NB4 (cell line): ENCODE measurements at regions not wholly inside any gene's neighbourhood (a gene's known extent, or its start where the extent isn't known, plus 50 kb on each side); places are given as distances from the start of the nearest gene placed in this dataset.

Experiments used
- MYC ChIP-seq: IDR thresholded peaks from 2 replicates; pipeline ENCODE4 v1.6.1; 2011; ENCODE audit warnings: low read depth, low read length
- POLR2A ChIP-seq: IDR thresholded peaks from 2 replicates; pipeline ENCODE4 v1.6.1; 2011; ENCODE audit warnings: mild to moderate bottlenecking; ENCODE audit not compliant: insufficient read length; ENCODE audit errors: extremely low read depth
- TF ChIP-seq, protein P1 (sequence below): IDR thresholded peaks from one replicate; pipeline ENCODE4 v1.5.1; 2012; ENCODE audit warnings: low read depth, low read length
- TF ChIP-seq, protein P2 (sequence below): IDR thresholded peaks from 2 replicates; pipeline ENCODE4 v1.6.1; 2011; ENCODE audit warnings: low read depth, low read length

DNA sequence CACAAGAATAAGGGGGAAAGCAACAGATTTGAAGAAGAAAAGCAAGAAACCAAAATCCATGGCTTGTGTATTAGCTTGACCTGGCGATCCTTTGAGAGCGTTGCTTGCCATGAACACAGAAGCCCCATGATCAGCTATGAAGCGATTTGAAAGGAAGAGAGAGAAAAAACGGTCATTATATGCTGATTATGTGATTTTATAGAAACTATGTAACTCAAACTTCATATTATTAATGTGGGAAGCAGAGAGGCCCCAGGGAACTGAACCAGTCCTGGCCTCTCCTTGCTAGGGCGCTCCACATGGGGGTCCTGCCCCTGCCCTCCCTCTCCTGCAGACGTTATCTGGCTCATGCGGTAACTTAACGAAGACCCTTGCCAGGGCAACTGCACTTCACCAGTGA, 306.1 kb upstream of the ADARB2 start:
- TF ChIP-seq, protein P1, sequence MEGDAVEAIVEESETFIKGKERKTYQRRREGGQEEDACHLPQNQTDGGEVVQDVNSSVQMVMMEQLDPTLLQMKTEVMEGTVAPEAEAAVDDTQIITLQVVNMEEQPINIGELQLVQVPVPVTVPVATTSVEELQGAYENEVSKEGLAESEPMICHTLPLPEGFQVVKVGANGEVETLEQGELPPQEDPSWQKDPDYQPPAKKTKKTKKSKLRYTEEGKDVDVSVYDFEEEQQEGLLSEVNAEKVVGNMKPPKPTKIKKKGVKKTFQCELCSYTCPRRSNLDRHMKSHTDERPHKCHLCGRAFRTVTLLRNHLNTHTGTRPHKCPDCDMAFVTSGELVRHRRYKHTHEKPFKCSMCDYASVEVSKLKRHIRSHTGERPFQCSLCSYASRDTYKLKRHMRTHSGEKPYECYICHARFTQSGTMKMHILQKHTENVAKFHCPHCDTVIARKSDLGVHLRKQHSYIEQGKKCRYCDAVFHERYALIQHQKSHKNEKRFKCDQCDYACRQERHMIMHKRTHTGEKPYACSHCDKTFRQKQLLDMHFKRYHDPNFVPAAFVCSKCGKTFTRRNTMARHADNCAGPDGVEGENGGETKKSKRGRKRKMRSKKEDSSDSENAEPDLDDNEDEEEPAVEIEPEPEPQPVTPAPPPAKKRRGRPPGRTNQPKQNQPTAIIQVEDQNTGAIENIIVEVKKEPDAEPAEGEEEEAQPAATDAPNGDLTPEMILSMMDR, result no peak
- TF ChIP-seq POLR2A, result no peak
- no peak for TF ChIP-seq MYC
- TF ChIP-seq, protein P2, sequence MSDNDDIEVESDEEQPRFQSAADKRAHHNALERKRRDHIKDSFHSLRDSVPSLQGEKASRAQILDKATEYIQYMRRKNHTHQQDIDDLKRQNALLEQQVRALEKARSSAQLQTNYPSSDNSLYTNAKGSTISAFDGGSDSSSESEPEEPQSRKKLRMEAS, result no peak
